ENCODE measurements at regions not wholly inside any gene's neighbourhood (a gene's known extent, or its start where the extent isn't known, plus 50 kb on each side); places are given as distances from the start of the nearest gene placed in this dataset.
A peak's percentile ranks its signal among the peaks of the same experiment; 100 is the strongest.
"Not testable (repeated sequence)": the region's sequence is repeated elsewhere in the genome, so short reads cannot be mapped to it uniquely, and the experiment has no call there.

DNA sequence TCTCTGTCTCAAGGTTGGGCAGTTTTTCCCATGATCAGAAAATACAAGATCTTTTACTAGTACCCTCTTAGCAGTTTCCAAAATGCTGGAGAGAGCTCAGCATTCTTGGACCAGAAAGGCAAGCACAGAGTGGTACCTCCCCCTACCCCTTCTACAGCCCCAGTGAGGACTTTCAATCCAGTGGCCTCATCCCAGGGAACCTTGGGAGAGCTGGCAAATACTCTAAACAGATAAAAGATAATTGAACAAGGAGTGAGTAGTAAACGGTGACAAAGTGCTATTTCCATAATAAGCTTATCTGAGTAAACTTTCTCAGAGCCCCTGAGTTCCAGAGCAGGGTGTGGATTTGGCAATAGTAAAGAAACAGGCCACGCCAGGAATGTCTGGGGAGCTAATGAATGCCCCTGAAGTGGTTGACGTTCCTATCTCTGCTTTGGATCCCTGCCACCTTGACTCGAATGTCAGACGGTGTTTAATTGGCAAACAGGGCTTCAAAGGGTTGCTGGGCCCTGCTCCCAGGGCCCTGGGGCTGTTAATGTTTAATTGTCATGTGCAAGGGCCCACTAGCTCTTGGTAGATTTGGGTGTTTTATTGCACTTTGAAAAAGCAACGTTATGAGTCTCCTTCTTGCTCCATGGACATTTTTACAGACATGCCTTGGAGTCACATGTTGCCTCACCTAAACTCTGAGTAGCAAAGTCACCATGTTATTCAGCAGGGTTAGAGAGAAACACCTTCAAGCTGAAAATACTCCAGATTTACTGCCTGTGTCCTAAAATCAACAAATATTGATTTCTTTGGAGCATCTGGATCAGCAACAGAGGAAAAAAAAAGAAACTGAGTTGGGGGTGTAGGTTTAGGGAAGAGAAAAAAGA lies 239.9 kb downstream of the CYRIA start:
- H3K27me3 ChIP-seq (ENCODE audit: insufficient read depth, poor library complexity, severe bottlenecking): no peaks in the 10 kb centered on the region
- DNase-seq (ENCODE audit: low spot score) (no peak), ATAC-seq (ENCODE audit: low read depth) (peak; percentile 45; the same call in 2 of the 3 replicates)
- H3K36me3 ChIP-seq (ENCODE audit: low read depth): no peaks in the 10 kb centered on the region
- H3K4me1 ChIP-seq (ENCODE audit: insufficient read depth, poor library complexity, severe bottlenecking): no peaks in the 10 kb centered on the region
- no peak overlapping the region for H3K4me3 ChIP-seq (ENCODE audit: severe bottlenecking)
- no peaks in the 10 kb centered on the region for H3K9me3 ChIP-seq (ENCODE audit: severe bottlenecking)
- no peak for TF ChIP-seq CTCF (IDR thresholded peaks at IDR 0.05; ENCODE audit: poor library complexity, severe bottlenecking)
- no peak overlapping the region for H3K27ac ChIP-seq (ENCODE audit: poor library complexity, severe bottlenecking)

DNA sequence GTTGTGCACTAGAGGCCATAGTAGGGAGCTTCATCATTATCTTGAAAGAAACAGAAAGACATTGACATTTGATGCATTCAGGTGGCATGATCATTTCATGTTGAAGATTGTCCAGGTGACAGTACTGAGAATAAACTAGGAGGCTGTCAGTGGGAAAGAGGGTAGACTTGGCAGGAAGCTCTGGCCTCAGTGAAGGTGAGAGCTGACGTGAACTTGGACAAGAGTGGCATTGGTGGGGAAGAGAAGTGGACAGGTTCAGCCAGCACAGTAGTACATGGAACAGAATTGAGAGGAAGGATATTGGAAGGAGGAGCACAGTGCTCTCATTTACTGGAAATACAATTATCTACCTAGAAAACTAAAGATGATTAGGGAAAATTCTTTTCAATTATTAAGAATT lies 245.2 kb downstream of the CYRIA start:
- TF ChIP-seq CTCF (IDR thresholded peaks at IDR 0.05; ENCODE audit: poor library complexity, severe bottlenecking): no peak
- no peak overlapping the region for H3K27ac ChIP-seq (ENCODE audit: poor library complexity, severe bottlenecking)
- H3K4me3 ChIP-seq (ENCODE audit: severe bottlenecking): no peak overlapping the region
- ATAC-seq (ENCODE audit: low read depth) (no peak), DNase-seq (ENCODE audit: low spot score) (no peak)
- no peaks in the 10 kb centered on the region for H3K4me1 ChIP-seq (ENCODE audit: insufficient read depth, poor library complexity, severe bottlenecking)
- no peaks in the 10 kb centered on the region for H3K36me3 ChIP-seq (ENCODE audit: low read depth)
- H3K9me3 ChIP-seq (ENCODE audit: severe bottlenecking): no peaks in the 10 kb centered on the region
- no peaks in the 10 kb centered on the region for H3K27me3 ChIP-seq (ENCODE audit: insufficient read depth, poor library complexity, severe bottlenecking)

GRCh38 chr2:16417726-16418125 lies 247.9 kb downstream of the CYRIA start:
- DNase-seq (ENCODE audit: low spot score) (no peak), ATAC-seq (ENCODE audit: low read depth) (no peak)
- Histone ChIP-seq H3K9me3 (ENCODE audit: severe bottlenecking) (no peaks in the 10 kb centered on the region), H3K4me1 (ENCODE audit: insufficient read depth, poor library complexity, severe bottlenecking) (no peaks in the 10 kb centered on the region), H3K27ac (ENCODE audit: poor library complexity, severe bottlenecking) (no peak overlapping the region), H3K4me3 (ENCODE audit: severe bottlenecking) (no peak overlapping the region), H3K36me3 (ENCODE audit: low read depth) (no peaks in the 10 kb centered on the region), H3K27me3 (ENCODE audit: insufficient read depth, poor library complexity, severe bottlenecking) (no peaks in the 10 kb centered on the region)
- TF ChIP-seq CTCF (IDR thresholded peaks at IDR 0.05; ENCODE audit: poor library complexity, severe bottlenecking): no peak

DNA sequence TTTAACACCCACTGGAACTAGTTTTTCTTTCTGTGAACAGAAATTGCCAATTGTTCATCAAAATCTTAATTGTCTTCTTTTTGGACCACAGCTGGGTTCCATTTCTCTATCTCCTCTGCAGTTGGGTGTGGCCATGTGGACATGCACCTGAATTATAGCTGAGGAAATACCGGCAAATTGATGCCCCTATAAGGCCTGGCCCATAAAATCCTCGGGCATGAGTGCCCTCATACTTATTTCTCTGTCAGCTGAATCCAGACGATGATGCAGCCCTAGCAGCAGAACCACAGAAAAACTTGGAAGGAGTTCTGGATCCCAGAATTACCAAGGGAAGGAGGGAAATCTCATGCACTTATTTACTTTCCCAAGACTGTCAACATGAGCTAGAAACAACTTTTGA lies 249.0 kb downstream of the CYRIA start:
- no peak for TF ChIP-seq CTCF (IDR thresholded peaks at IDR 0.05; ENCODE audit: poor library complexity, severe bottlenecking)
- Histone ChIP-seq H3K36me3 (ENCODE audit: low read depth) (no peaks in the 10 kb centered on the region), H3K4me1 (ENCODE audit: insufficient read depth, poor library complexity, severe bottlenecking) (no peaks in the 10 kb centered on the region), H3K4me3 (ENCODE audit: severe bottlenecking) (no peak overlapping the region), H3K27ac (ENCODE audit: poor library complexity, severe bottlenecking) (no peak overlapping the region), H3K27me3 (ENCODE audit: insufficient read depth, poor library complexity, severe bottlenecking) (no peaks in the 10 kb centered on the region), H3K9me3 (ENCODE audit: severe bottlenecking) (no peaks in the 10 kb centered on the region)
- DNase-seq (ENCODE audit: low spot score) (no peak), ATAC-seq (ENCODE audit: low read depth) (no peak)

GRCh38 chr2:16415861-16416260 lies 249.8 kb downstream of the CYRIA start:
- not testable (repeated sequence) for H3K36me3 ChIP-seq (ENCODE audit: low read depth); H3K27me3 ChIP-seq (ENCODE audit: insufficient read depth, poor library complexity, severe bottlenecking); H3K4me3 ChIP-seq (ENCODE audit: severe bottlenecking); H3K4me1 ChIP-seq (ENCODE audit: insufficient read depth, poor library complexity, severe bottlenecking); H3K9me3 ChIP-seq (ENCODE audit: severe bottlenecking); DNase-seq (ENCODE audit: low spot score); ATAC-seq (ENCODE audit: low read depth); H3K27ac ChIP-seq (ENCODE audit: poor library complexity, severe bottlenecking)

All from RWPE2 (cell line).